ENCODE measurements at regions not wholly inside any gene's neighbourhood (a gene's known extent, or its start where the extent isn't known, plus 50 kb on each side); places are given as distances from the start of the nearest gene placed in this dataset.

DNA sequence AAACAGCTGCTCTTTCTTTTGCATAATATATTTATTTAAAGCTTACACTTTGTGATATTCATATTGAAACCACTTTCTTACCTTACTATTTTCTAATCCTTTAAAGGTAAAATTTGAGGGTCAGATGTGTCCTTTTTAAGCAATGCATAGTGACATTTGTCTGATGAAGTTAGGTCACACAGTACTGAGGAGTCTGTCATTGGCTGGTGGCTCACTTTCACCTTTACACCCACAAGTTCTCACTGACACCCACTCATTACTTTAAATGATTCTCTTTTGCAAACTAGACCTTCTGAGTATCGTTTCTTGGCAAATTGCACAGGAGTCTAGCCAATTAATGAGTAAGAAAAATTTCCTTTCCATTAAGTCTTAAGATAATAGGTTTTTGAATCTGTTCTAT, 758.3 kb upstream of the ARPP21 start:
- H3K4me3 Mint-ChIP-seq, result no peak overlapping the region
- no peak for ATAC-seq

DNA sequence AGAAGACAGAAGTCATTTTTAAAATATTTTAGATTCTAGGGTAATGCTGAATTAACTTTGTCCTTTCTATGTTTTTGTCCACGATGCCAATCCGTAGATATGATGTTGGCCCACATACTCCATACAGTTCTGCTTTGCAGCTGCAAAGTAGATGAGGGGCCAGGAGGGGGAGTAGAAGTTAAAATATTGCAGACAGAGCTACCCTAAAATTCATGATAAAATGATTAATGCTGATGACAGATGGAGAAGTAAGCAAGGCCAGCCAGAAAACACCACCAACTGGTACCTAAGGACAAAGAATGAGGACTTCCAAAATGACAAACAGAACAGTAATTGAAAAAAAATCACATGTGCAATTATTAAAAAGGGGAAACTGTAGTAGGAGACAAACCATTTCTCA, 756.6 kb upstream of the ARPP21 start:
- Mint-ChIP-seq H3K36me3 (no peaks in the 10 kb centered on the region), H3K27ac (no peak overlapping the region)

More for the DNA sequence above, 758.3 kb upstream of the ARPP21 start:
- Histone ChIP-seq H3K27me3 (ENCODE audit: control insufficient read depth in 2 of 2, insufficient read depth in 2 of 2, low read length in 2 of 2) (no peaks in the 10 kb centered on the region), H3K36me3 (ENCODE audit: control insufficient read depth in 2 of 3, insufficient read depth in 3 of 3, low read length in 3 of 3) (no peaks in the 10 kb centered on the region), H3K4me3 (ENCODE audit: low read length) (no peak overlapping the region), H3K27ac (ENCODE audit: low read depth, low read length) (no peak overlapping the region), H3K4me1 (ENCODE audit: control insufficient read depth in 2 of 2, insufficient read depth in 2 of 2, low read length in 2 of 2) (no peaks in the 10 kb centered on the region), H3K9me3 (ENCODE audit: control insufficient read depth in 2 of 3, low read length in 3 of 3) (no peaks in the 10 kb centered on the region)
- H3K27me3 Mint-ChIP-seq, result no peaks in the 10 kb centered on the region
- H3K9me3 Mint-ChIP-seq, result peaks cover 0 to 1% (median 0%) of the 10 kb centered on the region in 11 donors
- H3K4me1 Mint-ChIP-seq, result no peaks in the 10 kb centered on the region
- H3K27ac Mint-ChIP-seq, result no peak overlapping the region
- no peak for DNase-seq
- intact Hi-C loops (cut with micrococcal nuclease), result no loop called here
- ChIA-PET POLR2A (no interaction called here), CTCF (no interaction called here)
- no peaks in the 10 kb centered on the region for H3K36me3 Mint-ChIP-seq

DNA sequence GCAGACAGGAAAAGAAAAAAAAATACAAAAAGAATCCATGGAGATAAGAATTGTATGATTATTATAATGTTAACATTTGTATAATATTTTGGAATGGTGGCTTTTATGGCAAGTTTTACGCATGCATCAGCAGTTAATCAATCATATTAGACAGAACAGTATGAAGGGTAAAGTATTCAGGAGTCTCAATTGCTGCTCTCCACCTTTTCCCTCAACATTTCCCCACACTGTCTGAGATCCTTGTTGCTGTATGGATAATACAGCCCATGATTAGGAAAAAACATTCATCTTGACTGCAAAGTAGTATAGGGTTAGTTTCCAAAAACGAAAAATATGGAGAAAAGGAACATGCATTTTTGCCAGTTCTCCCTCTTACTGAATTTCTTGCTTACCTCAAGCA, 755.3 kb upstream of the ARPP21 start:
- ChIA-PET CTCF (no interaction called here), POLR2A (no interaction called here)
- no peaks in the 10 kb centered on the region for H3K4me1 Mint-ChIP-seq
- no peak overlapping the region for H3K4me3 Mint-ChIP-seq
- H3K9me3 Mint-ChIP-seq, result peaks cover 0 to 1% (median 0%) of the 10 kb centered on the region in 11 donors
- Histone ChIP-seq H3K27me3 (ENCODE audit: control insufficient read depth in 2 of 2, insufficient read depth in 2 of 2, low read length in 2 of 2) (no peaks in the 10 kb centered on the region), H3K36me3 (ENCODE audit: control insufficient read depth in 2 of 3, insufficient read depth in 3 of 3, low read length in 3 of 3) (no peaks in the 10 kb centered on the region), H3K4me3 (ENCODE audit: low read length) (no peak overlapping the region), H3K4me1 (ENCODE audit: control insufficient read depth in 2 of 2, insufficient read depth in 2 of 2, low read length in 2 of 2) (no peaks in the 10 kb centered on the region), H3K27ac (ENCODE audit: low read depth, low read length) (no peak overlapping the region), H3K9me3 (ENCODE audit: control insufficient read depth in 2 of 3, low read length in 3 of 3) (no peaks in the 10 kb centered on the region)
- no peak for DNase-seq
- H3K27me3 Mint-ChIP-seq, result no peaks in the 10 kb centered on the region
- no peaks in the 10 kb centered on the region for H3K36me3 Mint-ChIP-seq
- no peak for ATAC-seq
- intact Hi-C loops (cut with micrococcal nuclease), result no loop called here
- H3K27ac Mint-ChIP-seq, result no peak overlapping the region

More for the DNA sequence above, 756.6 kb upstream of the ARPP21 start:
- H3K27me3 Mint-ChIP-seq, result no peaks in the 10 kb centered on the region
- no peak overlapping the region for H3K4me3 Mint-ChIP-seq
- Histone ChIP-seq H3K9me3 (ENCODE audit: control insufficient read depth in 2 of 3, low read length in 3 of 3) (no peaks in the 10 kb centered on the region), H3K27ac (ENCODE audit: low read depth, low read length) (no peak overlapping the region), H3K4me1 (ENCODE audit: control insufficient read depth in 2 of 2, insufficient read depth in 2 of 2, low read length in 2 of 2) (no peaks in the 10 kb centered on the region), H3K27me3 (ENCODE audit: control insufficient read depth in 2 of 2, insufficient read depth in 2 of 2, low read length in 2 of 2) (no peaks in the 10 kb centered on the region), H3K36me3 (ENCODE audit: control insufficient read depth in 2 of 3, insufficient read depth in 3 of 3, low read length in 3 of 3) (no peaks in the 10 kb centered on the region), H3K4me3 (ENCODE audit: low read length) (no peak overlapping the region)
- peaks cover 0 to 1% (median 0%) of the 10 kb centered on the region in 11 donors for H3K9me3 Mint-ChIP-seq
- no peaks in the 10 kb centered on the region for H3K4me1 Mint-ChIP-seq
- intact Hi-C loops (cut with micrococcal nuclease), result no loop called here
- ChIA-PET CTCF (no interaction called here), POLR2A (no interaction called here)
- no peak for DNase-seq
- no peak for ATAC-seq

DNA sequence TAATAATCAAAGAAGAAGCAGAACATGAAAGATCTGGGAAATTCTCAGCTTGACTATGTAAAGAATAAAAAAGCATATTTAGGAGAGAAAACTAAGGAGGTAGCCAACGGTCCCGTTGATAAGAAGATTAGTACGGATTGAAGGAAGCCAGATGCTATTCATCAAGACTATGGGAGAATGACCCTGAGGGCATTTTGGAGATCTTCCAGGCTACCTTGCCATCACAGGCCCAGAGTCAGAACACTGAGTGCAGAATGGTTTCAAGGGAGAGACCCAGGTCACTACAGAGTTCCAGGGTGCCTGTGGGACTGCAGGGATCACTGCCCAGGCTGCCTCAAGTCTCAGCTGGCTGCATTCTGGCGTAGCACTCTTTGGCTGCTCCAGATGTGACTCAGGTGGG, 752.9 kb upstream of the ARPP21 start:
- no peak overlapping the region for H3K4me3 Mint-ChIP-seq
- Histone ChIP-seq H3K9me3 (ENCODE audit: control insufficient read depth in 2 of 3, low read length in 3 of 3) (no peaks in the 10 kb centered on the region), H3K4me1 (ENCODE audit: control insufficient read depth in 2 of 2, insufficient read depth in 2 of 2, low read length in 2 of 2) (no peaks in the 10 kb centered on the region), H3K4me3 (ENCODE audit: low read length) (no peak overlapping the region), H3K27me3 (ENCODE audit: control insufficient read depth in 2 of 2, insufficient read depth in 2 of 2, low read length in 2 of 2) (no peaks in the 10 kb centered on the region), H3K36me3 (ENCODE audit: control insufficient read depth in 2 of 3, insufficient read depth in 3 of 3, low read length in 3 of 3) (no peaks in the 10 kb centered on the region), H3K27ac (ENCODE audit: low read depth, low read length) (no peak overlapping the region)
- peaks cover 0 to 3% (median 0%) of the 10 kb centered on the region in 11 donors for H3K9me3 Mint-ChIP-seq
- H3K36me3 Mint-ChIP-seq, result no peaks in the 10 kb centered on the region
- POLR2A ChIA-PET, result no interaction called here
- CTCF ChIA-PET, result no interaction called here
- no peak for DNase-seq
- peaks cover 0 to 2% (median 0%) of the 10 kb centered on the region in 7 donors for H3K4me1 Mint-ChIP-seq
- ATAC-seq, result no peak
- intact Hi-C loops (cut with micrococcal nuclease), result no loop called here
- H3K27ac Mint-ChIP-seq, result no peak overlapping the region
- no peaks in the 10 kb centered on the region for H3K27me3 Mint-ChIP-seq

DNA sequence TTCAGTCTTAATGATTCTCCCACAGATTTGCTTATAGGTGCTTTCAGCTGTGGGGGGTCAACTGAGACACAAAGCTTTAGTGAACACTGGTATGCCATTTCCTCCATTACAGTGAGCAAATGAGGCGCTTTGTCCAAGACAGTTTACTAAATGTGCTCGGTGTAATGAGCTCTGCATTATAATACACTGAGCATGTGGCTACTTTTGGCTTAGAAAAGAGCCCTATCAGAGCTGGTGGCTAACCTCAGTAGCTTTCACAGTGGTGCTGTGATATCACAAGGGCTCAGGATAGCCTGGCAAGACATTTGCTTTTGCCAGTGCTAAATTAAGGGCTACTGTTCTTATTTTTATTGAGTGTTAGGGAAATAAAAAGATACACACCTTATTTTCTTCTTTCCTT, 749.7 kb upstream of the ARPP21 start:
- Mint-ChIP-seq H3K27me3 (no peaks in the 10 kb centered on the region), H3K27ac (no peak overlapping the region), H3K36me3 (no peaks in the 10 kb centered on the region), H3K4me3 (no peak overlapping the region), H3K4me1 (peaks cover 0 to 2% (median 0%) of the 10 kb centered on the region in 7 donors), H3K9me3 (peaks cover 0 to 5% (median 0%) of the 10 kb centered on the region in 11 donors)
- Histone ChIP-seq H3K27me3 (ENCODE audit: control insufficient read depth in 2 of 2, insufficient read depth in 2 of 2, low read length in 2 of 2) (no peaks in the 10 kb centered on the region), H3K27ac (ENCODE audit: low read depth, low read length) (no peak overlapping the region), H3K4me3 (ENCODE audit: low read length) (no peak overlapping the region), H3K4me1 (ENCODE audit: control insufficient read depth in 2 of 2, insufficient read depth in 2 of 2, low read length in 2 of 2) (no peaks in the 10 kb centered on the region), H3K9me3 (ENCODE audit: control insufficient read depth in 2 of 3, low read length in 3 of 3) (no peaks in the 10 kb centered on the region), H3K36me3 (ENCODE audit: control insufficient read depth in 2 of 3, insufficient read depth in 3 of 3, low read length in 3 of 3) (no peaks in the 10 kb centered on the region)
- CTCF ChIA-PET, result no interaction called here
- DNase-seq (no peak), ATAC-seq (no peak)
- intact Hi-C loops (cut with micrococcal nuclease), result no loop called here
- POLR2A ChIA-PET, result no interaction called here

DNA sequence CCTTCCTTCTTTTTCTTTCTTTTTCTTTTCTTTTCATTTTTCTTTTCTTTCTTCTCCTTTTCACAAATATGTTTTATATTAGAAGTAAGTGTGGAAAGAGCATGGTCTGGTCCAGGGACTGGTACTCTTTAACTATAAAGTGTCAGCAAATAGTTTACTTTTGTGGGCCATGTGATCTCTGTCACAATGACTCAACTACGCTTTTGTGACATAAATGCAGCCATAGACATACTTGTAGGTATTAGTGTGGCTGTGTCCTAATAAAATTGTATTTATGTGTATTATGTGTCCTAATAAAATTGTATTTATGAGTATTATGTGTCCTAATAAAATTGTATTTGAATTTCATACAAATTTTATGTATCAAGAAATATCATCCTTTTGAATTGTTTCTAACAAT, 749.1 kb upstream of the ARPP21 start:
- Mint-ChIP-seq H3K9me3 (peaks cover 0 to 5% (median 0%) of the 10 kb centered on the region in 11 donors), H3K27me3 (no peaks in the 10 kb centered on the region), H3K27ac (no peak overlapping the region), H3K4me1 (peaks cover 0 to 2% (median 0%) of the 10 kb centered on the region in 7 donors), H3K4me3 (no peak overlapping the region), H3K36me3 (no peaks in the 10 kb centered on the region)
- DNase-seq (no peak), ATAC-seq (no peak)
- ChIA-PET POLR2A (no interaction called here), CTCF (no interaction called here)
- Histone ChIP-seq H3K27ac (ENCODE audit: low read depth, low read length) (no peak overlapping the region), H3K4me3 (ENCODE audit: low read length) (no peak overlapping the region), H3K9me3 (ENCODE audit: control insufficient read depth in 2 of 3, low read length in 3 of 3) (no peaks in the 10 kb centered on the region), H3K27me3 (ENCODE audit: control insufficient read depth in 2 of 2, insufficient read depth in 2 of 2, low read length in 2 of 2) (no peaks in the 10 kb centered on the region), H3K4me1 (ENCODE audit: control insufficient read depth in 2 of 2, insufficient read depth in 2 of 2, low read length in 2 of 2) (no peaks in the 10 kb centered on the region), H3K36me3 (ENCODE audit: control insufficient read depth in 2 of 3, insufficient read depth in 3 of 3, low read length in 3 of 3) (no peaks in the 10 kb centered on the region)
- intact Hi-C loops (cut with micrococcal nuclease), result no loop called here

DNA sequence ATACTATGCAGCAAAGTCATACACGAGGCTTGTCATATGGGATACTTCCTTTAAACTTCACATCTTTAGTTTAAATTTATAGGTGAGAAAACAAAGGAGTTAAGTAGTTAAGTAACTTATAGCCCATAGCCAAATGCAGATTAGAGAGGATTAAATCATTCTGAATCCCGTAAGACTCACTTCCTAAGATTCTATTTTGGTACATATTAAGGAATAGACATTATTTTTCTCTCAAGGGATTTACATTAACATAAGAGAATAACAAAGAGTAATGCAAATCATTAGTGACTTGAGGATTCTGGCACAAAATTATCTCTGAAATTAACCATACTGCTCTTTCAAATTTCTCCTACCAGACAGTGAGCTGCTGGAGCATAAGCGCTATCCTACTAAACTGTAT, 747.4 kb upstream of the ARPP21 start:
- no peaks in the 10 kb centered on the region for H3K27me3 ChIP-seq (ENCODE audit: control insufficient read depth in 2 of 2, insufficient read depth in 2 of 2, low read length in 2 of 2)
- Mint-ChIP-seq H3K36me3 (no peaks in the 10 kb centered on the region), H3K27me3 (no peaks in the 10 kb centered on the region), H3K4me1 (peaks cover 0 to 2% (median 0%) of the 10 kb centered on the region in 7 donors), H3K9me3 (peaks cover 0 to 5% (median 0%) of the 10 kb centered on the region in 11 donors), H3K4me3 (no peak overlapping the region), H3K27ac (no peak overlapping the region)
- no peaks in the 10 kb centered on the region for H3K9me3 ChIP-seq (ENCODE audit: control insufficient read depth in 2 of 3, low read length in 3 of 3)
- POLR2A ChIA-PET, result no interaction called here
- no peak overlapping the region for H3K4me3 ChIP-seq (ENCODE audit: low read length)
- ATAC-seq (no peak), DNase-seq (no peak)
- intact Hi-C loops (cut with micrococcal nuclease), result no loop called here
- no peaks in the 10 kb centered on the region for H3K4me1 ChIP-seq (ENCODE audit: control insufficient read depth in 2 of 2, insufficient read depth in 2 of 2, low read length in 2 of 2)
- CTCF ChIA-PET, result no interaction called here
- H3K27ac ChIP-seq (ENCODE audit: low read depth, low read length), result no peak overlapping the region
- no peaks in the 10 kb centered on the region for H3K36me3 ChIP-seq (ENCODE audit: control insufficient read depth in 2 of 3, insufficient read depth in 3 of 3, low read length in 3 of 3)

Measured in naive thymus-derived CD4-positive, alpha-beta T cell (primary cell).